Astrocyte (in vitro differentiated cells and primary cell): ENCODE measurements at regions not wholly inside any gene's neighbourhood (a gene's known extent, or its start where the extent isn't known, plus 50 kb on each side); places are given as distances from the start of the nearest gene placed in this dataset.

Experiments
- DNase-seq: peaks from one replicate; pipeline ENCODE4 v3.0.0-alpha.2; 2010; ENCODE audit warnings: low read depth
- FAIRE-seq: peaks from 2 replicates; lab custom pipeline; 2011; peaks lifted over from hg19 to GRCh38; lab: Jason Lieb, UNC
- H2AFZ ChIP-seq: 2 replicates; pipeline ENCODE4 v1.6.0; 2012; ENCODE audit warnings: low read depth, low read length, inconsistent platforms
- H3K27ac ChIP-seq: 2 replicates; pipeline ENCODE4 v1.5.1; 2011; ENCODE audit warnings: low read depth, low read length, inconsistent platforms
- H3K27me3 ChIP-seq: 2 replicates; pipeline ENCODE4 v1.6.0; 2011; ENCODE audit warnings: low read length, inconsistent platforms; ENCODE audit not compliant: insufficient read depth
- H3K36me3 ChIP-seq: 2 replicates; pipeline ENCODE4 v1.5.1; 2011; ENCODE audit warnings: low read length, inconsistent platforms; ENCODE audit not compliant: insufficient read depth
- H3K4me1 ChIP-seq: 2 replicates; pipeline ENCODE4 v1.5.1; 2011; ENCODE audit warnings: low read length, inconsistent platforms; ENCODE audit not compliant: insufficient read depth
- H3K4me2 ChIP-seq: 2 replicates; pipeline ENCODE4 v1.6.0; 2012; ENCODE audit warnings: low read length, inconsistent platforms
- H3K4me3 ChIP-seq: 2 replicates; pipeline ENCODE4 v1.5.1; 2011; ENCODE audit warnings: low read depth, mild to moderate bottlenecking, low read length, inconsistent platforms; ENCODE audit not compliant: insufficient read depth
- H3K79me2 ChIP-seq: 2 replicates; pipeline ENCODE4 v1.6.0; 2012; ENCODE audit warnings: mild to moderate bottlenecking, low read length, inconsistent platforms; ENCODE audit not compliant: insufficient read depth
- H3K9ac ChIP-seq: 2 replicates; pipeline ENCODE4 v1.6.0; 2012; ENCODE audit warnings: mild to moderate bottlenecking, low read length, inconsistent platforms
- H3K9me3 ChIP-seq: 2 replicates; pipeline ENCODE4 v1.5.1; 2012; ENCODE audit warnings: low read depth, mild to moderate bottlenecking, low read length, inconsistent platforms; ENCODE audit not compliant: insufficient read depth
- H4K20me1 ChIP-seq: 2 replicates; pipeline ENCODE4 v1.6.0; 2012; ENCODE audit warnings: low read length, inconsistent platforms; ENCODE audit not compliant: insufficient read depth
- H3K27ac Mint-ChIP-seq: one replicate; pipeline ENCODE4 v1.8.0; 2021; ENCODE audit warnings: mild to moderate bottlenecking, mixed read lengths; ENCODE audit not compliant: unreplicated experiment
- H3K27me3 Mint-ChIP-seq: one replicate; pipeline ENCODE4 v1.8.0; 2021; ENCODE audit warnings: low read depth, mixed read lengths; ENCODE audit not compliant: unreplicated experiment
- H3K36me3 Mint-ChIP-seq: one replicate; pipeline ENCODE4 v1.8.0; 2021; ENCODE audit warnings: low read depth, mixed read lengths; ENCODE audit not compliant: unreplicated experiment
- H3K4me1 Mint-ChIP-seq: one replicate; pipeline ENCODE4 v1.8.0; 2021; ENCODE audit warnings: low read depth, mixed read lengths; ENCODE audit not compliant: unreplicated experiment
- H3K4me3 Mint-ChIP-seq: one replicate; pipeline ENCODE4 v1.8.0; 2021; ENCODE audit warnings: mild to moderate bottlenecking, moderate library complexity, mixed read lengths; ENCODE audit not compliant: unreplicated experiment
- H3K9me3 Mint-ChIP-seq: one replicate; pipeline ENCODE4 v1.8.0; 2021; ENCODE audit warnings: mild to moderate bottlenecking, mixed read lengths; ENCODE audit not compliant: unreplicated experiment
- EZH2 ChIP-seq: IDR thresholded peaks from 2 replicates; pipeline ENCODE4 v1.6.1; 2012; ENCODE audit warnings: mild to moderate bottlenecking, low read length, inconsistent platforms; ENCODE audit not compliant: insufficient read depth
- TF ChIP-seq, protein P1 (sequence below): IDR thresholded peaks from 2 replicates; pipeline ENCODE4 v1.5.1; 2011; ENCODE audit warnings: low read depth, mild to moderate bottlenecking, inconsistent platforms, low read length, moderate library complexity; ENCODE audit not compliant: insufficient read depth

DNA sequence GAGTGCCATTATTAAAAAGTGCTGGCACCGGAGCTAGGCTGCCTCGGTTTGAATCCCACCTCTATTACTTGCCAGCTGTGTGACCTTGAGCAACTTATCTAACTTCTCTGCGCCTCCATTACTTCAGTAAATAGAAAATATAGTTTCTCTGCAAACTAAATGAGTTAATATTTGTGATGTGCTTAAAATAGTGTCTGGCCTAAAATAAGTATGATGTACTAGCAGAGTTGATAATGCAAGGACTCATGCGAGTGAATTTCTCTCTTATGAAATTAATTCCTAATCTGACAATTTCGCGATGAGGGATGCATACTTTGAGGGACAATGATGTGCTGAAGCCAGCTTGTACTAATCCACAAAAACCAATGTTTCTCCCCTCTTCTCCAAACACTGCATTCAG is 180.8 kb upstream of the NTF3 start:
- DNase-seq (no peak), FAIRE-seq (no peak)
- Histone ChIP-seq H3K9me3 (no peaks in the 10 kb centered on the region), H4K20me1 (no peaks in the 10 kb centered on the region), H3K9ac (no peak overlapping the region), H3K79me2 (no peaks in the 10 kb centered on the region), H3K27ac (no peak overlapping the region), H3K4me3 (no peak overlapping the region), H3K4me2 (no peak overlapping the region), H3K36me3 (no peaks in the 10 kb centered on the region), H3K27me3 (no peaks in the 10 kb centered on the region), H3K4me1 (no peaks in the 10 kb centered on the region), H2AFZ (no peak overlapping the region)
- no peak overlapping the region for H3K27ac Mint-ChIP-seq
- H3K36me3 Mint-ChIP-seq = no peaks in the 10 kb centered on the region
- H3K4me1 Mint-ChIP-seq = peaks cover 13% of the 10 kb centered on the region
- TF ChIP-seq EZH2 = no peak
- TF ChIP-seq, protein P1, sequence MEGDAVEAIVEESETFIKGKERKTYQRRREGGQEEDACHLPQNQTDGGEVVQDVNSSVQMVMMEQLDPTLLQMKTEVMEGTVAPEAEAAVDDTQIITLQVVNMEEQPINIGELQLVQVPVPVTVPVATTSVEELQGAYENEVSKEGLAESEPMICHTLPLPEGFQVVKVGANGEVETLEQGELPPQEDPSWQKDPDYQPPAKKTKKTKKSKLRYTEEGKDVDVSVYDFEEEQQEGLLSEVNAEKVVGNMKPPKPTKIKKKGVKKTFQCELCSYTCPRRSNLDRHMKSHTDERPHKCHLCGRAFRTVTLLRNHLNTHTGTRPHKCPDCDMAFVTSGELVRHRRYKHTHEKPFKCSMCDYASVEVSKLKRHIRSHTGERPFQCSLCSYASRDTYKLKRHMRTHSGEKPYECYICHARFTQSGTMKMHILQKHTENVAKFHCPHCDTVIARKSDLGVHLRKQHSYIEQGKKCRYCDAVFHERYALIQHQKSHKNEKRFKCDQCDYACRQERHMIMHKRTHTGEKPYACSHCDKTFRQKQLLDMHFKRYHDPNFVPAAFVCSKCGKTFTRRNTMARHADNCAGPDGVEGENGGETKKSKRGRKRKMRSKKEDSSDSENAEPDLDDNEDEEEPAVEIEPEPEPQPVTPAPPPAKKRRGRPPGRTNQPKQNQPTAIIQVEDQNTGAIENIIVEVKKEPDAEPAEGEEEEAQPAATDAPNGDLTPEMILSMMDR = no peak
- H3K27me3 Mint-ChIP-seq = peaks cover 13% of the 10 kb centered on the region
- no peaks in the 10 kb centered on the region for H3K9me3 Mint-ChIP-seq
- no peak overlapping the region for H3K4me3 Mint-ChIP-seq

DNA sequence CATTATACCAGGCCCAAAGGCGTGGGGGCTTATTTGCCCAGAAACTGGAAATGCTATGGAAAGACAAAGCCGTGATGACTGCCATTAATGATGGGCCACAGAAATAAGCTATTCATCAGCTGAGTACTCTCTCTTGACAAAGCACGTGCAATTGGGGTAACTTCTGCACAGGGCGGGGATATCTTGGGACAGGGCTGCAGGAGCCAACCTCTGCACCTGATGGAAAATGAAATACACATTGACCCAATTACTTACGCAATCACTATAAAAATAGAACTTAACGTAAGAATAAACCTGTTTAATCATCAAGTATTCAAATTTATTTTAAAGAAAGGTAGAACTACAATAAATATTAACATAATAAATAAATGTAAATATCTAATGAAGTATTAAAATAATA is 180.1 kb upstream of the NTF3 start:
- H3K4me3 ChIP-seq = no peak overlapping the region
- H2AFZ ChIP-seq = no peak overlapping the region
- peaks cover 13% of the 10 kb centered on the region for H3K27me3 Mint-ChIP-seq
- FAIRE-seq = no peak
- no peak for DNase-seq
- no peaks in the 10 kb centered on the region for H3K36me3 ChIP-seq
- H3K9me3 Mint-ChIP-seq = no peaks in the 10 kb centered on the region
- no peak overlapping the region for H3K27ac Mint-ChIP-seq
- H3K79me2 ChIP-seq = no peaks in the 10 kb centered on the region
- no peaks in the 10 kb centered on the region for H3K36me3 Mint-ChIP-seq
- H3K4me1 Mint-ChIP-seq = peaks cover 11% of the 10 kb centered on the region
- no peaks in the 10 kb centered on the region for H3K9me3 ChIP-seq
- H3K4me2 ChIP-seq = no peak overlapping the region
- no peaks in the 10 kb centered on the region for H4K20me1 ChIP-seq
- TF ChIP-seq, protein P1 = no peak
- H3K27me3 ChIP-seq = no peaks in the 10 kb centered on the region
- H3K4me1 ChIP-seq = no peaks in the 10 kb centered on the region
- H3K4me3 Mint-ChIP-seq = no peak overlapping the region
- H3K9ac ChIP-seq = no peak overlapping the region
- H3K27ac ChIP-seq = no peak overlapping the region

DNA sequence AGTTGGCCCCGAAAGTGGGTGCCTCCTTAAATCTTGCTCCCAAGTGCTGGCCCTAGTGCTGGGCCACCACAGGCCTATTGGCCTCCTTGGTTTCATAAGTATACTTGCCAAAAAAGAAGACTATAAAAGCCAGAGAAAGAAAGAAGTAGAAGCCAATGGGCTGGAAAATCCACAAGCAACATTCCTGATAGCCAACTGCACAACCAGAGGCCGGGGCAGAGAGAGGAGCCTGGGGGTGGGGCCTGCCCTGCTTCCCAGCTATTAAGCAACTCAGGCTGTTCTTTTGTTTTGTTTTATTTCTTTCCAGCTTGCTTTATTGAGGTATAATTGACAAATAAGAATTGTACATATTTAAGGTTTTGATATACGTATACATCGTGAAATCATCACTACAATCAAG is 177.2 kb upstream of the NTF3 start:
- no peaks in the 10 kb centered on the region for H3K36me3 Mint-ChIP-seq
- H3K4me2 ChIP-seq = no peak overlapping the region
- H3K9me3 Mint-ChIP-seq = no peaks in the 10 kb centered on the region
- H3K4me3 Mint-ChIP-seq = no peak overlapping the region
- H3K79me2 ChIP-seq = no peaks in the 10 kb centered on the region
- H3K36me3 ChIP-seq = no peaks in the 10 kb centered on the region
- H3K9me3 ChIP-seq = no peaks in the 10 kb centered on the region
- no peaks in the 10 kb centered on the region for H4K20me1 ChIP-seq
- peaks cover 5% of the 10 kb centered on the region for H3K27me3 Mint-ChIP-seq
- no peak overlapping the region for H3K27ac ChIP-seq
- peak; percentile 17 for DNase-seq
- peaks cover 14% of the 10 kb centered on the region for H3K4me1 ChIP-seq
- H3K4me1 Mint-ChIP-seq = peaks cover 11% of the 10 kb centered on the region
- H3K27ac Mint-ChIP-seq = no peak overlapping the region
- H3K27me3 ChIP-seq = no peaks in the 10 kb centered on the region
- TF ChIP-seq, protein P1 = no peak
- TF ChIP-seq EZH2 = no peak
- no peak for FAIRE-seq
- H3K4me3 ChIP-seq = no peak overlapping the region
- H2AFZ ChIP-seq = no peak overlapping the region
- H3K9ac ChIP-seq = no peak overlapping the region
